ENCODE measurements at regions not wholly inside any gene's neighbourhood (a gene's known extent, or its start where the extent isn't known, plus 50 kb on each side); places are given as distances from the start of the nearest gene placed in this dataset.

DNA sequence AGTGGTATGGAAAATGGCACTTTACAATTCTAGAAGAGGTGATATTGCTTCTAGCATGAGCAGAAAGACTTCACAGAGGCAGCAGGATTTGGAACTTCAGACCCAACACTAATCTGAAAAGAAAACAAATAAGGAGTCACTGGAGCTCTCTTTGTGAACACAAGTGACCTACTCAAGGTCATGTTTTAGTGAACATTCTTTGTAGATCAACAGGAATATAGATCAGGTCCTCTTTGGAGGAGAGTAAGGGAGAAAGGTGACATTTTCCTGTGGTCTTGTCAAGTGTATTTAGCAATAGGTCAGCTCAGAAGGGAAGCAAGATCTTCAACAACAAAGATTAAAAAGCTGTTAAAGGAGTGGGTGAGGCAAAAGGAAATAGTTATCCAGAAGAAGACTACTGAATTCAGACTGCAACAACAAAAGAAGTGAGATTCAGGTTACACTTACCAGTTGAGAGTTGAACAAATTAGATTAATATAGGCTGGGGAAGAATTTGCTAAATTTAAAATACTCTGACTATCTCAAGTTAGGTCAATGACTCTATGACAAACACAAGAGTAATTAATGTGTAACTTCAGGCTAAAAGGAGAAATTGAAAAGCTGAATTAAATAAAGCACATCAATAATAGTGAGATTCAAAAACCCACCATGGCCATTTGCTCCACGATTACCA is 528.2 kb downstream of the RPS29 start:
- TF ChIP-seq CTCF (conservative IDR thresholded peaks at IDR 0.05) (no peak), ZFX (IDR thresholded peaks at IDR 0.05) (no peak)

Measured in C4-2B (cell line).